ENCODE measurements at regions not wholly inside any gene's neighbourhood (a gene's known extent, or its start where the extent isn't known, plus 50 kb on each side); places are given as distances from the start of the nearest gene placed in this dataset.
A peak's percentile ranks its signal among the peaks of the same experiment; 100 is the strongest.

DNA sequence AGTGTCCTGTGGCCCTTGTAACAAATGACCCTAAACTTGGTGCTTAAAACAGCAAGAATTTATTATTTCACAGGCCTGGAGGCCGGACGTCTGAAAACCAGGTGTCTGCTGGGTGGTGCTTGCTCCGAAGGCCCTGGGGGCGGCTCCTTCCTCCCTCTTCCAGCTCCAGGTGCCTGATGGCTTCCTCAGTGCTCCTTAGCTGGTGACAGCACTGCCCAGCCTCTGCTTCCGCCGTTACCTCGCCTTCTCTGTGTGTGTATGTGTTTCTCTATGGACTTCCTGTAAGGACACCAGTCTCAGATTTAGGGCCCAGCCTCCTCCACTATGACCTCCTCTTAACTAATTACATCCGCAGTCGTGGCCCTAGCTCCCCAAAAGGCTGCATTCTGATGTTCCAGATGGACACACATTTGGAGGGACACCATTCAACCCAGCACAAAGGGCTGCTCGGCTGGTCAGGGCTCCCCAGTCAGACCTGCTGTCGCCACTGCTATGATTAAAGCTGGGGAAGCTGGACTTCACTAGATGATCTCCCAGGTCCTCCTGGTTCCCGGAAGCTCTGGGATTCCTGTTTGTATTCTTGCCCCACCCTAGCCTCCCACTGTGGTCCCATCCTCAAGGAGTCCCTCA is 172.8 kb downstream of the IRF8 start:
- no peak for TF ChIP-seq POLR2AphosphoS5 (IDR thresholded peaks at IDR 0.05)
- TF ChIP-seq, protein P1, sequence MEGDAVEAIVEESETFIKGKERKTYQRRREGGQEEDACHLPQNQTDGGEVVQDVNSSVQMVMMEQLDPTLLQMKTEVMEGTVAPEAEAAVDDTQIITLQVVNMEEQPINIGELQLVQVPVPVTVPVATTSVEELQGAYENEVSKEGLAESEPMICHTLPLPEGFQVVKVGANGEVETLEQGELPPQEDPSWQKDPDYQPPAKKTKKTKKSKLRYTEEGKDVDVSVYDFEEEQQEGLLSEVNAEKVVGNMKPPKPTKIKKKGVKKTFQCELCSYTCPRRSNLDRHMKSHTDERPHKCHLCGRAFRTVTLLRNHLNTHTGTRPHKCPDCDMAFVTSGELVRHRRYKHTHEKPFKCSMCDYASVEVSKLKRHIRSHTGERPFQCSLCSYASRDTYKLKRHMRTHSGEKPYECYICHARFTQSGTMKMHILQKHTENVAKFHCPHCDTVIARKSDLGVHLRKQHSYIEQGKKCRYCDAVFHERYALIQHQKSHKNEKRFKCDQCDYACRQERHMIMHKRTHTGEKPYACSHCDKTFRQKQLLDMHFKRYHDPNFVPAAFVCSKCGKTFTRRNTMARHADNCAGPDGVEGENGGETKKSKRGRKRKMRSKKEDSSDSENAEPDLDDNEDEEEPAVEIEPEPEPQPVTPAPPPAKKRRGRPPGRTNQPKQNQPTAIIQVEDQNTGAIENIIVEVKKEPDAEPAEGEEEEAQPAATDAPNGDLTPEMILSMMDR (IDR thresholded peaks at IDR 0.05) = no peak
- no peak for TF ChIP-seq EP300 (IDR thresholded peaks at IDR 0.05)
- TF ChIP-seq POLR2A (IDR thresholded peaks at IDR 0.05) = no peak
- peaks cover 0 to 15% (median 6%) of the 10 kb centered on the region in 4 donors for H3K4me1 ChIP-seq
- H3K9me3 ChIP-seq = no peaks in the 10 kb centered on the region
- no peaks in the 10 kb centered on the region for H3K27me3 ChIP-seq
- H3K27ac ChIP-seq = no peak overlapping the region
- DNase-seq = no peak
- H3K36me3 ChIP-seq = no peaks in the 10 kb centered on the region
- 76 to 82% methylated on average over 12 of the region's 12 CpGs for WGBS, 2 donors
- intact Hi-C loops (cut with DNase I) = no loop called here
- H3K4me3 ChIP-seq = no peak overlapping the region

DNA sequence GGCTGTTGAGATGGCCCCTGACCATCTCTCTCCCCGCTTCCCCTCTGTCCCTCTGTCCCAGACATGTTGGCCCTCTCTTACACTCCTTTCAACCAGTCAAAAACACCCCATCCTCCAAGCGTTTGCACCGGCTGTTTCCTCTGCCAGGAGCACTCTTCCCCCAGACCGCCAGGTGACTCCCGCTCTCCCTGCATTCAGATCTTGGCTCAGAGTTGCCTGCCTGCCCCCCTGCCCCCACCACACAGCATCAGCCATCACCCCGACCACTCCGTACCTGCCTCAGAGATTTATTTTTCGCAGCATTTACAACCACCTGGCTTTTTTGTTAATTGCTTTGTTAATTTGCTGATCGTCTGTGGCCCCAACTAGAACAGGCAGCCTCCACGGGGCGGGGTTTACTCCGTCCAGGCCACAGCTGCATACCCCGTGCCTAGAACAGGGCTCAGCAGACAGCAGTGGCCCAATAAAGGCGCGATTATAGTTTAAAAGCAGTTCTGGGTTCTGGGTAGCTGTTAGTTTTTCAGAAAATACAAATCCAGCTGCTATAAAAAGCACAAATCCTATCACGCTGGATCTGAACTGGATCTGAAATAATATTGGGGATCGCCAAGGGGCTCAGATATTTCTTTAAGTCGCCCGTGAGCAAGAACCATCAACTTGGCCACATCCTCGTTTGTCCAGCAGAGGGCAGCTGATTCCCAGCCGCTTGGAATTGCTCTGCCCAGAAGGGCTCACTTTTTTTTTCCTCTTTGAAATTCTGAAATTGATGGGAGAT is 173.6 kb downstream of the IRF8 start:
- H3K36me3 ChIP-seq = no peaks in the 10 kb centered on the region
- TF ChIP-seq EP300 (IDR thresholded peaks at IDR 0.05) = no peak
- TF ChIP-seq, protein P1 (IDR thresholded peaks at IDR 0.05) = peak; percentile 46 to 85 (median 78)
- H3K4me1 ChIP-seq = peaks cover 0 to 21% (median 8%) of the 10 kb centered on the region in 4 donors
- H3K9me3 ChIP-seq = no peaks in the 10 kb centered on the region
- H3K27me3 ChIP-seq = no peaks in the 10 kb centered on the region
- intact Hi-C loops (cut with DNase I) = loop anchor here (1.0 kb wide), 1 partner anchor 448 kb away; no protein-coding TSS in a partner anchor
- H3K4me3 ChIP-seq = no peak overlapping the region
- DNase-seq = peak; percentile 89
- H3K27ac ChIP-seq = no peak overlapping the region
- 40 to 50% methylated on average over 21 of the region's 21 CpGs for WGBS, 2 donors

DNA sequence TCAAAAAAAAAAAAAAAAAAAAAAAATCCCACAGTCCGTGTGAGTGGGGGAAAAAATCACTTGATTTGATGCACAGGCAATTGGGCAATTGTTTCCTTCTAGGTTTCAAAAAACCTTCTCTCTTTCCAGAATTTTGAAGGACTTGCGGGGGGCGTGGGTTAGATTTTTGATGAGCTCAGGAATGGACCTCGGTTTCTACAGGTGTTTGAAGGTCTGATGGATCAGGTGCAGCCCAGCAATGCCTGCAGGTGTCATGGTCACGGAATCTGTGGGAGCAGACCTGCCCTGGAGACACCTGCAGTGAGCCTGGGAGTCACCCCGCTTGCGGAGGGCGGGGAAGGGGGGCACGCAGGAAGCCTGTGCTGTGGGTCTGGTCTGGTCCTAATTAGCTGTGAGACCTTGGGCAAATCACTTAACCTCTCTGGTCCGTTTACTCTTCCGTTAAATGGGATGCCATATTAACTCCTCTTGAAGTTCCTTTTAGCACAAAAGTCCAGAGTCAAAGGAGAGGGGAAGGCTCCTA is 174.2 kb downstream of the IRF8 start:
- peak overlapping the region in 1 of 4 donors; percentile 0 for H3K27ac ChIP-seq
- no peaks in the 10 kb centered on the region for H3K9me3 ChIP-seq
- H3K27me3 ChIP-seq = no peaks in the 10 kb centered on the region
- TF ChIP-seq, protein P1 (IDR thresholded peaks at IDR 0.05) = peak in 1 of 4 experiments; percentile 2
- TF ChIP-seq POLR2AphosphoS5 (IDR thresholded peaks at IDR 0.05) = no peak
- intact Hi-C loops (cut with DNase I) = loop anchor here (1.0 kb wide), 1 partner anchor 447 kb away; no protein-coding TSS in a partner anchor
- no peaks in the 10 kb centered on the region for H3K36me3 ChIP-seq
- no peak overlapping the region for H3K4me3 ChIP-seq
- H3K4me1 ChIP-seq = peaks cover 0 to 27% (median 15%) of the 10 kb centered on the region in 4 donors
- WGBS, 2 donors = 56 to 75% methylated on average over 11 of the region's 11 CpGs
- peak; percentile 67 for DNase-seq

DNA sequence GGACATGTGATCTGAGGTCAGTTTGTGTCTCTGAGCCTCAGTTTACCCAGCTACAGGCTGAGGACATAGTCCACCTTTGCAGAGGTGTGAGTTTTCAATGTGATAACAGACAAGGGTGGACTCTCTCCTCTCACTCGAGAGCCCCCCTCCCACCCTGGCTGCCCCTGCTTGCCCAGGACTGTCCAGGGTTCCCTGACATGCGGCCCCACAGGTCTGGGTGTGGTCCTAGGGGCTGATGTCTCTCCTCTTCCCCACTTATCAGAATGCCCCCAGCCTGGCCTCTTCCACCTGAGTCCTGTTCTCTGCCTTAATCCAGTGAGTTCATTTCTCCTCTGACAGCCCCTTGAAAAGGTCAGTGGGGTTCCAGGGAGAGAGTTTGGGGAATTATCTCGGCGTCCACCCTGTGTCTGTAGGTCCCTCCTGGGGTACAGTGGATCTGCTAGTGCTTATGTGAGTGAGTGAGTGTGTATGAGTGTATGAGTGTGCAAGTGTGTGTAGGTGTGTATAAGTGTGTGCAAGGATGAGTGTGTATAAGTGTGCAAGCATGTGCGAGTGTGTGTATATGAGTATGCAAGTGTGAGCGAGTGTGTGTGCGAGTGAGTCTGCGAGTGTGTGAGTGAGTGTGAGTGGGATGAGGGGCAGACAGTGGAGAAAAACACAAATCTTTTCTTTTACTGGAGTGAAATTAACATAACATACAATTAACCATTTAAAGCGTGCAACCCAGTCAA is 175.0 kb downstream of the IRF8 start:
- peak; percentile 55 for DNase-seq
- WGBS, 2 donors = 83 to 93% methylated on average over 9 of the region's 9 CpGs
- H3K36me3 ChIP-seq = no peaks in the 10 kb centered on the region
- H3K9me3 ChIP-seq = no peaks in the 10 kb centered on the region
- no peaks in the 10 kb centered on the region for H3K27me3 ChIP-seq
- H3K27ac ChIP-seq = peak overlapping the region in 1 of 4 donors; percentile 9
- TF ChIP-seq POLR2AphosphoS5 (IDR thresholded peaks at IDR 0.05) (no peak), EP300 (IDR thresholded peaks at IDR 0.05) (no peak), POLR2A (IDR thresholded peaks at IDR 0.05) (no peak)
- TF ChIP-seq, protein P1 (IDR thresholded peaks at IDR 0.05) = no peak
- intact Hi-C loops (cut with DNase I) = loop anchor here (1.0 kb wide), 1 partner anchor 446 kb away; no protein-coding TSS in a partner anchor
- peaks cover 0 to 31% (median 16%) of the 10 kb centered on the region in 4 donors for H3K4me1 ChIP-seq
- no peak overlapping the region for H3K4me3 ChIP-seq

Measured in sigmoid colon (tissue), 6 donors.